GM12878 (cell line): ENCODE measurements at regions not wholly inside any gene's neighbourhood (a gene's known extent, or its start where the extent isn't known, plus 50 kb on each side); places are given as distances from the start of the nearest gene placed in this dataset.

Source experiments
- ATAC-seq: fragments of 200-7000 bp; cut with Tn5 transposase; 3 replicates; pipeline ENCODE4 v1.9.1; 2020; ENCODE audit warnings: mild to moderate bottlenecking, moderate library complexity
- BruUV-seq: library from RNA; stranded (reverse); fragments of 400-500 nt; replicated peaks from 2 replicates; lab custom pipeline; 2021; lab: Mats Ljungman, UMichigan
- CTCF ChIA-PET: fragments of 300-600 bp; sonication (Branson Sonifier 250); formaldehyde crosslinking; extraction: SDS; loops from one replicate; lab custom pipeline; 2021; ENCODE audit warnings: inconsistent platforms; lab: Yijun Ruan, JAX
- POLR2A ChIA-PET: fragments of 350-600 bp; formaldehyde crosslinking; extraction: SDS; loops from one replicate; lab custom pipeline; 2021; ENCODE audit warnings: inconsistent platforms; lab: Charles Lee
- RAD21 ChIA-PET: fragments of 300-600 bp; sonication (Branson Sonifier 250); formaldehyde crosslinking; loops from one replicate; lab custom pipeline; 2023; ENCODE audit warnings: antibody characterized with exemption; ENCODE audit not compliant: unreplicated experiment; lab: Charles Lee
- SMC1A ChIA-PET: fragments of 300-600 bp; sonication (Branson Sonifier 250); formaldehyde crosslinking; loops from one replicate; lab custom pipeline; 2023; ENCODE audit not compliant: unreplicated experiment, uncharacterized antibody; lab: Charles Lee
- DNase-seq: peaks from one replicate; pipeline ENCODE4 v3.0.0-alpha.2; 2011; ENCODE audit warnings: low read depth, low spot score
- FAIRE-seq: peaks from 3 replicates; lab custom pipeline; 2011; peaks lifted over from hg19 to GRCh38; lab: Jason Lieb, UNC
- H2AFZ ChIP-seq: 2 replicates; pipeline ENCODE4 v1.6.0; 2011; ENCODE audit warnings: low read depth, low read length, control low read depth; ENCODE audit not compliant: control insufficient read depth
- H3K27ac ChIP-seq: 2 replicates; pipeline ENCODE4 v1.5.1; 2011; ENCODE audit warnings: control low read depth; ENCODE audit not compliant: control insufficient read depth, insufficient read depth
- H3K27me3 ChIP-seq, 2 experiments: replicated peaks in 1 of 2; 2 replicates each; pipeline versions ENCODE4 v1.6.0 to v1.6.1; 2011; ENCODE audit warnings: low read length in 1 of 2; ENCODE audit not compliant: control insufficient read depth in 2 of 2, insufficient read depth in 2 of 2
- H3K36me3 ChIP-seq, 2 experiments: 2 replicates each; pipeline ENCODE4 v1.5.1; 2011; ENCODE audit warnings: low read length in 1 of 2; ENCODE audit not compliant: control insufficient read depth in 2 of 2, insufficient read depth in 2 of 2
- H3K4me1 ChIP-seq: 2 replicates; pipeline ENCODE4 v1.6.1; 2011; ENCODE audit warnings: mild to moderate bottlenecking, low read length, moderate library complexity, mixed read lengths; ENCODE audit not compliant: control insufficient read depth, insufficient read depth
- H3K4me2 ChIP-seq: 2 replicates; pipeline ENCODE4 v1.6.0; 2011; ENCODE audit warnings: control low read depth; ENCODE audit not compliant: control insufficient read depth, insufficient read depth
- H3K4me3 ChIP-seq: fragments of 200-600 bp; sonication (generic); 2 replicates; pipeline ENCODE4 v1.5.1; 2016
- H3K79me2 ChIP-seq: 2 replicates; pipeline ENCODE4 v1.6.0; 2011; ENCODE audit warnings: low read length; ENCODE audit not compliant: control insufficient read depth, insufficient read depth
- H3K9ac ChIP-seq: 2 replicates; pipeline ENCODE4 v1.8.0; 2011; ENCODE audit warnings: low read length, control low read depth, mixed read lengths; ENCODE audit not compliant: control insufficient read depth, insufficient read depth
- H3K9me3 ChIP-seq: replicated peaks from 3 replicates; pipeline ENCODE4 v1.5.1; 2011; ENCODE audit warnings: mild to moderate bottlenecking, low read length; ENCODE audit not compliant: control insufficient read depth, insufficient read depth
- H4K20me1 ChIP-seq: 2 replicates; pipeline ENCODE4 v1.6.0; 2011; ENCODE audit not compliant: control insufficient read depth, insufficient read depth
- CREB1 ChIP-seq: IDR thresholded peaks from 2 replicates; pipeline ENCODE4 v1.6.1; 2012; ENCODE audit warnings: low read depth, mild to moderate bottlenecking, inconsistent platforms
- CUX1 ChIP-seq: IDR thresholded peaks from 2 replicates; pipeline ENCODE4 v1.6.1; 2012; ENCODE audit warnings: improper control_type of control experiment, low read depth, low read length; ENCODE audit not compliant: insufficient replicate concordance
- JUNB ChIP-seq: IDR thresholded peaks from 2 replicates; pipeline ENCODE4 v1.6.1; 2016; ENCODE audit warnings: antibody characterized with exemption, mild to moderate bottlenecking
- LARP7 ChIP-seq: fragments of 450-650 bp; IDR thresholded peaks from 2 replicates; pipeline ENCODE4 v1.6.1; 2017; ENCODE audit warnings: mild to moderate bottlenecking
- NBN ChIP-seq: fragments of 450-650 bp; IDR thresholded peaks from 2 replicates; pipeline ENCODE4 v1.6.1; 2016
- POLR2AphosphoS5 ChIP-seq: IDR thresholded peaks from 2 replicates; pipeline ENCODE4 v1.6.1; 2011; ENCODE audit warnings: mild to moderate bottlenecking, low read length, inconsistent platforms
- SMC3 ChIP-seq: IDR thresholded peaks from 2 replicates; pipeline ENCODE4 v1.6.1; 2011; ENCODE audit warnings: low read length, improper control_type of control experiment, borderline replicate concordance
- TCF3 ChIP-seq: IDR thresholded peaks from 2 replicates; pipeline ENCODE4 v1.6.1; 2012; ENCODE audit warnings: low read depth, mild to moderate bottlenecking, low read length, borderline replicate concordance; ENCODE audit not compliant: insufficient read depth
- YBX1 ChIP-seq: fragments of 450-650 bp; IDR thresholded peaks from 2 replicates; pipeline ENCODE4 v1.6.1; 2016; ENCODE audit warnings: antibody characterized with exemption
- WGBS: methylation state at CpG from one replicate; pipeline ENCODE4 v1.1.6; 2016; ENCODE audit warnings: low lambda C conversion rate; ENCODE audit not compliant: insufficient replicate concordance, insufficient coverage; ENCODE audit errors: missing lambda C conversion rate; 5-methylcytosine and 5-hydroxymethylcytosine counted together
- in situ Hi-C: fragments of 300-500 bp; cut with MboI; formaldehyde crosslinking; loops from 9 replicates; pipeline ENCODE4 v1.14.3; 2018; ENCODE audit warnings: mixed read lengths
- intact Hi-C: fragments of 100-400 bp; cut with micrococcal nuclease; formaldehyde crosslinking; loops from one replicate; pipeline ENCODE4 v1.14.2; 2022; ENCODE audit not compliant: unreplicated experiment
- TF ChIP-seq, protein P1 (sequence below), 3 experiments: IDR thresholded peaks in 2 of 3; conservative IDR thresholded peaks in 1 of 3; 2 replicates each; pipeline ENCODE4 v1.5.1; 2011; ENCODE audit warnings: low read depth in 3 of 3, low read length in 3 of 3, mild to moderate bottlenecking in 3 of 3, control low read depth in 2 of 3, moderate library complexity in 2 of 3, inconsistent platforms in 1 of 3, mixed read lengths in 1 of 3; ENCODE audit not compliant: control insufficient read depth in 2 of 3, insufficient read depth in 1 of 3; ENCODE audit errors: extremely low read depth in 1 of 3

DNA sequence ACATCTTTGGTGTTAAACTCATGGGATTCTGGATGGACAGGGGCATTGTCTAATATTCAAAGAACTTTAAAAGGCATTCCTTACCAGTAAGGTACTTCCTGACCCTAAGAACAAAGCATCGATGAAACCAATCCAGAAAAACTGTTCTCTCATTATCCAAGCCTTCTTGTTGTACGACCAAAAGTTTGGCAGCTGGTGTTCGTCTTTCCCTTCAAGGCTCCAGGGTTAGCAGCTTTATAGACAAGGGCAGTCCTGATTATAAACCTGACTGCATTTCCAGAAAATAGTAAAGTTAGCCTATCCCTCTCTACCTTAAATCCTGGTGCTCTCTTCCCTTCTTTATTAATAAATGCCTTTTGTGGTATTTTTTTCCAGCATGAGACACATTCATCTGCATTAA lies 149.4 kb upstream of the MRPS30 start:
- intact Hi-C loops (no loop called here), in situ Hi-C loops (no loop called here)
- ATAC-seq (no peak), DNase-seq (no peak), FAIRE-seq (no peak)
- no peaks in the 10 kb centered on the region for H3K36me3 ChIP-seq
- H3K79me2 ChIP-seq = no peaks in the 10 kb centered on the region
- ChIA-PET POLR2A (no interaction called here), CTCF (interaction anchor here (1.1 kb wide), 1 partner anchor 56 kb away, joined by 3 read pairs; no protein-coding TSS in a partner anchor), SMC1A (no interaction called here)
- 10% methylated on average over 3 of the region's 3 CpGs for WGBS
- H2AFZ ChIP-seq = no peak overlapping the region
- BruUV-seq = no TSS peak
- no peak overlapping the region for H3K27ac ChIP-seq
- H3K4me3 ChIP-seq = no peak overlapping the region
- H3K4me2 ChIP-seq = no peak overlapping the region
- H3K9me3 ChIP-seq = no peaks in the 10 kb centered on the region; the same call in 2 of the 3 replicates
- TF ChIP-seq, protein P1, sequence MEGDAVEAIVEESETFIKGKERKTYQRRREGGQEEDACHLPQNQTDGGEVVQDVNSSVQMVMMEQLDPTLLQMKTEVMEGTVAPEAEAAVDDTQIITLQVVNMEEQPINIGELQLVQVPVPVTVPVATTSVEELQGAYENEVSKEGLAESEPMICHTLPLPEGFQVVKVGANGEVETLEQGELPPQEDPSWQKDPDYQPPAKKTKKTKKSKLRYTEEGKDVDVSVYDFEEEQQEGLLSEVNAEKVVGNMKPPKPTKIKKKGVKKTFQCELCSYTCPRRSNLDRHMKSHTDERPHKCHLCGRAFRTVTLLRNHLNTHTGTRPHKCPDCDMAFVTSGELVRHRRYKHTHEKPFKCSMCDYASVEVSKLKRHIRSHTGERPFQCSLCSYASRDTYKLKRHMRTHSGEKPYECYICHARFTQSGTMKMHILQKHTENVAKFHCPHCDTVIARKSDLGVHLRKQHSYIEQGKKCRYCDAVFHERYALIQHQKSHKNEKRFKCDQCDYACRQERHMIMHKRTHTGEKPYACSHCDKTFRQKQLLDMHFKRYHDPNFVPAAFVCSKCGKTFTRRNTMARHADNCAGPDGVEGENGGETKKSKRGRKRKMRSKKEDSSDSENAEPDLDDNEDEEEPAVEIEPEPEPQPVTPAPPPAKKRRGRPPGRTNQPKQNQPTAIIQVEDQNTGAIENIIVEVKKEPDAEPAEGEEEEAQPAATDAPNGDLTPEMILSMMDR (IDR thresholded peaks at IDR 0.05 in 2 of 3, conservative IDR thresholded peaks at IDR 0.05 in 1 of 3; ENCODE audit: control insufficient read depth in 2 of 3, extremely low read depth in 1 of 3, insufficient read depth in 1 of 3, low read depth in 3 of 3, low read length in 3 of 3) = no peak
- no peak for TF ChIP-seq SMC3
- no peak for TF ChIP-seq NBN
- no peak for TF ChIP-seq TCF3
- no peak for TF ChIP-seq YBX1
- no peak for TF ChIP-seq CREB1
- TF ChIP-seq POLR2AphosphoS5 = no peak
- TF ChIP-seq JUNB = no peak
- no peak for TF ChIP-seq CUX1
- no peak for TF ChIP-seq LARP7
- TF ChIP-seq, all 136 proteins: peak for 0
- RAD21 ChIA-PET = no interaction called here
- Histone ChIP-seq H3K9ac (no peak overlapping the region), H3K4me1 (no peaks in the 10 kb centered on the region), H4K20me1 (no peaks in the 10 kb centered on the region), H3K27me3 (no peaks in the 10 kb centered on the region)
